Body of pancreas (tissue), 4 donors: ENCODE measurements at regions not wholly inside any gene's neighbourhood (a gene's known extent, or its start where the extent isn't known, plus 50 kb on each side); places are given as distances from the start of the nearest gene placed in this dataset.

ENCODE experiments used
- ATAC-seq: fragments of 150-250 bp; one replicate; pipeline ENCODE4 v1.9.1; 2016
- DNase-seq, 4 donors: peaks; one replicate each; pipeline ENCODE4 v3.0.0-alpha.2; 2019
- H3K27ac ChIP-seq, 4 donors: fragments of 200-600 bp; sonication (generic); 1 replicate in 3 of 4; 2 replicates in 1 of 4; pipeline versions ENCODE4 v1.5.1 to v1.6.1; 2016 to 2019; ENCODE audit warnings: mild to moderate bottlenecking in 1 of 4, mixed read lengths in 1 of 4, moderate library complexity in 1 of 4
- H3K27me3 ChIP-seq, 2 donors: fragments of 200-600 bp; sonication (generic); one replicate each; pipeline ENCODE4 v1.6.0; 2016; ENCODE audit warnings: mild to moderate bottlenecking in 1 of 2
- H3K36me3 ChIP-seq, 2 donors: fragments of 200-600 bp; sonication (generic); replicated peaks in 1 of 2; 2 replicates each; pipeline ENCODE4 v1.5.1; 2016; ENCODE audit warnings: low read depth in 2 of 2; ENCODE audit not compliant: insufficient read depth in 1 of 2
- H3K4me1 ChIP-seq: fragments of 200-600 bp; sonication (generic); one replicate; pipeline ENCODE4 v1.6.0; 2016
- H3K4me3 ChIP-seq, 2 donors: fragments of 200-600 bp; sonication (generic); 1 replicate in 1 of 2; 2 replicates in 1 of 2; pipeline ENCODE4 v1.5.1; 2016 to 2019
- H3K9me3 ChIP-seq, 3 donors: fragments of 200-600 bp; sonication (generic); 1 replicate in 2 of 3; 2 replicates in 1 of 3; pipeline ENCODE4 v1.5.1; 2016
- CTCF ChIP-seq, 7 experiments: fragments of 450-650 bp in 4 of 7; fragments of 200-600 bp in 3 of 7; sonication (generic) in 3 of 7; IDR thresholded peaks; one replicate each; pipeline ENCODE4 v1.5.1; 2016 to 2019; ENCODE audit warnings: antibody characterized with exemption in 7 of 7
- POLR2A ChIP-seq, 3 donors: fragments of 450-650 bp; IDR thresholded peaks; one replicate each; pipeline ENCODE4 v1.6.1; 2016; ENCODE audit warnings: antibody characterized with exemption in 3 of 3, mild to moderate bottlenecking in 2 of 3
- WGBS, 2 donors: methylation state at CpG; one replicate each; pipeline ENCODE4 v1.1.5; 2017; 5-methylcytosine and 5-hydroxymethylcytosine counted together
- intact Hi-C: fragments of 100-400 bp; cut with DNase I; formaldehyde crosslinking; loops from one replicate; pipeline ENCODE4 v1.15.1; 2023

DNA sequence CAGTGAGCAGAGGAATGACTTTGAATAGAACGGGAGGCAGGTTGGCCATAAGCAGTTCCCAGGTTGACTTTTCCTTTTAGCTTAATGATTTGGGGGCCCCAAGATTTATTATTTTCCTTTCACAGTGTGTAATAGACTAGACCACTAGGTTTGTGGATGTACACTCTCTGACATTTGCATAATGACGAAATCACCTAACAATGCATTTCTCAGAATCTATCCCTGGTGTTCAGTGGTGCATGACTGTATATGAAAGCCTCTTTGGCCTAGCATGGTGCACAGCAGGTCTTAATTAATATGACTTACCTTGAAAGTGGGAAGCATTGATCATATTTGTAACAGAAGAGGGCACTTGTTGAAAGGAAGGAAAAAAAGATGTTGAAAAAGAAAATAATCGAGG is 761.9 kb downstream of the TYW1 start:
- no peaks in the 10 kb centered on the region for H3K9me3 ChIP-seq
- H3K27me3 ChIP-seq: no peaks in the 10 kb centered on the region
- no peak overlapping the region for H3K27ac ChIP-seq
- H3K4me3 ChIP-seq: no peak overlapping the region
- peaks cover 9% of the 10 kb centered on the region for H3K4me1 ChIP-seq
- intact Hi-C loops: no loop called here
- ATAC-seq (no peak), DNase-seq (no peak)
- H3K36me3 ChIP-seq: no peaks in the 10 kb centered on the region
- no peak for TF ChIP-seq POLR2A (IDR thresholded peaks at IDR 0.05)
- no peak for TF ChIP-seq CTCF (IDR thresholded peaks at IDR 0.05)
- WGBS, 2 donors: 62 to 70% methylated on average over 3 of the region's 3 CpGs

GRCh38 chr7:67760971-67761370 is 764.3 kb downstream of the TYW1 start:
- Histone ChIP-seq H3K9me3 (no peaks in the 10 kb centered on the region), H3K27me3 (no peaks in the 10 kb centered on the region), H3K27ac (no peak overlapping the region), H3K4me1 (peaks cover 16% of the 10 kb centered on the region), H3K4me3 (no peak overlapping the region), H3K36me3 (no peaks in the 10 kb centered on the region)
- ATAC-seq (no peak), DNase-seq (no peak)
- 89 to 90% methylated on average over 1 of the region's 1 CpG for WGBS, 2 donors
- intact Hi-C loops: no loop called here
- TF ChIP-seq CTCF (IDR thresholded peaks at IDR 0.05) (no peak), POLR2A (IDR thresholded peaks at IDR 0.05) (no peak)

DNA sequence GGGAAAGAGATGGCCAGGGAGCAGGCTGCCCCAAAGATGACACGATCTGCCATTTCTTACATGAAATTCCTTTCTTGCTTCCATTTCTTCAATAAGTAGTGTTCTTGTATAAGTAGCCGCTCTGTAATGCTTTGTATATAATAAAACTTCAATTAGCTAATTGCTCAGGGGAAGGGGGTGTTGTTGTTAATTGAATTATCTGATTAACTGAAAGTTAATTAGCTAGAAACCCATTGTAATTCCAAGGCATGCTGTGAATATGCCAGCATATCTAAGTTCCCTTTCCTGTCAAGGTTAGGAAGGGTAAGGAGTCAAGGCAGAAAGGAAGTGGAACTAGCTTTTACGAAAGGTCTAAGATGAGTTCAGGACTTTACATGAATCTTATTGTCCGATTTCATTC is 765.9 kb downstream of the TYW1 start:
- no peak for DNase-seq
- WGBS, 2 donors: 72 to 80% methylated on average over 4 of the region's 4 CpGs
- Histone ChIP-seq H3K4me1 (peaks cover 16% of the 10 kb centered on the region), H3K27me3 (no peaks in the 10 kb centered on the region), H3K27ac (no peak overlapping the region), H3K4me3 (no peak overlapping the region), H3K9me3 (no peaks in the 10 kb centered on the region), H3K36me3 (no peaks in the 10 kb centered on the region)
- TF ChIP-seq POLR2A (IDR thresholded peaks at IDR 0.05): no peak
- TF ChIP-seq CTCF (IDR thresholded peaks at IDR 0.05): no peak
- no peak for ATAC-seq
- intact Hi-C loops: no loop called here

DNA sequence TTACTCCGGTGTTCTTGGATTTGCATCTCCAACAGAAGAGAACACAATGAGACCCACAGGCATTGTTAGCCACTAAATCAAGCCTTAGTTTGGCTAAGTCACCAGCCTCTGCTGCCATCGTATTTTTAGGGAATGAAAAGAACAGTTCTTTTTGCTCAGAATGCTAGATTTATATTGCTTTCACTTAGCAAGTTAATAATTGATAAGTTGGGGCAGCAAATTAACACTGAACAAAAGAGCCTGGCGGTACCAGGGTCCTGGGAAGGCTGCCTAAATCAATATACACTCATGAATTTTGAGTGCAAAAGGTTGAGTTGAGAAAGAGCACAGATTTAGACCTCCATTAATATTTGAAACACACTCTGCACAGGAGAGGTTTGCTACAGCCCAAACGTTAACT is 767.7 kb downstream of the TYW1 start:
- Histone ChIP-seq H3K9me3 (no peaks in the 10 kb centered on the region), H3K27me3 (no peaks in the 10 kb centered on the region), H3K36me3 (no peaks in the 10 kb centered on the region), H3K4me3 (no peak overlapping the region), H3K27ac (peak overlapping the region in 3 of 4 donors; percentile 49 to 69 (median 68)), H3K4me1 (peaks cover 16% of the 10 kb centered on the region)
- peak in 2 of 4 donors; percentile 38 to 43 for DNase-seq
- intact Hi-C loops: no loop called here
- WGBS, 2 donors: 4 to 10% methylated on average over 4 of the region's 4 CpGs
- peak; percentile 71 for ATAC-seq
- TF ChIP-seq CTCF (IDR thresholded peaks at IDR 0.05): no peak
- no peak for TF ChIP-seq POLR2A (IDR thresholded peaks at IDR 0.05)

DNA sequence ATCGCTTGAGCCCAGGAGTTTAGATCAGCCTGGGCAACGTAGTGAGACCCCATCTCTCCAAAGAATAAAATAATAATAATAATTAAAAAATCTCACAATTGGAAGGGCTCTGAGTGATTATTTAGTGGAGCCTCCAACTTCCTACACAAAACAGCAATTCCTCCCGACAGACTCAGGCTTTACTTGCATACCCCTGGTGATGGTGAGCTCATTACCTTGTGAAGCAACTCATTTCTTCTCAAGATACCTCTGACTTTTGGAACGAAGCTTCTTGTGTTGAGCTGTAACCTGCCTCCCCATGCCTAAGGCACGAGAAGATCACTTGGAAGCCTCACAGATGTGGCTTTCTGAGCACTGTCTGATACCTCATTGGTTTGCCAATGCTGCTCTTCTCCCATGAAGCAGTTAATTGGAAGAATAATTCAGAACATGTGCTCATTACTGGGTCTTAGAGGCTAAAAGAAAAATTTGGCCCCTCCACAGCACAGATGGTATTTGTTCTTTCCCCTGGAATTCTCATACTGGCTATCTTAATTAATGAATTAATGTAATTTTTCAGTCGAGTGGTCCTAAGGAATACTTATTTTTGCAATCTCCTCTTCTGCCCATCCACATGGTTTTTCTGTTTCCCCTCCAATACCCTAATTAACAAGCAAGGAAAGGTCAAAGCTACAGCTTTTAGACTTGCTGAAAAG is 769.0 kb downstream of the TYW1 start:
- H3K36me3 ChIP-seq: no peaks in the 10 kb centered on the region
- ATAC-seq: no peak
- no peaks in the 10 kb centered on the region for H3K27me3 ChIP-seq
- DNase-seq: no peak
- no peak overlapping the region for H3K4me3 ChIP-seq
- peaks cover 16% of the 10 kb centered on the region for H3K4me1 ChIP-seq
- 64 to 67% methylated on average over 6 of the region's 6 CpGs for WGBS, 2 donors
- intact Hi-C loops: no loop called here
- peak overlapping the region in 3 of 4 donors; percentile 49 to 69 (median 60) for H3K27ac ChIP-seq
- TF ChIP-seq CTCF (IDR thresholded peaks at IDR 0.05): no peak
- no peak for TF ChIP-seq POLR2A (IDR thresholded peaks at IDR 0.05)
- no peaks in the 10 kb centered on the region for H3K9me3 ChIP-seq
